Mucosa of stomach (tissue), 1 donor: ENCODE measurements at regions not wholly inside any gene's neighbourhood (a gene's known extent, or its start where the extent isn't known, plus 50 kb on each side); places are given as distances from the start of the nearest gene placed in this dataset.

Experiments
- H3K27me3 ChIP-seq: one replicate; pipeline ENCODE4 v1.7.0; 2013; ENCODE audit warnings: mild to moderate bottlenecking, low read length; ENCODE audit not compliant: control insufficient read depth, insufficient read depth
- H3K36me3 ChIP-seq: one replicate; pipeline ENCODE4 v1.7.0; 2013; ENCODE audit warnings: low read length; ENCODE audit not compliant: control insufficient read depth, insufficient read depth
- H3K4me1 ChIP-seq: one replicate; pipeline ENCODE4 v1.7.0; 2013; ENCODE audit warnings: mild to moderate bottlenecking, low read length; ENCODE audit not compliant: control insufficient read depth, insufficient read depth
- H3K4me3 ChIP-seq: one replicate; pipeline ENCODE4 v1.7.0; 2013; ENCODE audit warnings: low read length
- H3K9ac ChIP-seq: one replicate; pipeline ENCODE4 v1.7.0; 2013; ENCODE audit warnings: mild to moderate bottlenecking, low read length, moderate library complexity
- H3K9me3 ChIP-seq: one replicate; pipeline ENCODE4 v1.7.0; 2013; ENCODE audit warnings: mild to moderate bottlenecking, low read length, moderate library complexity; ENCODE audit not compliant: control insufficient read depth
- donor health status: Pancreatic carcinoma.

DNA sequence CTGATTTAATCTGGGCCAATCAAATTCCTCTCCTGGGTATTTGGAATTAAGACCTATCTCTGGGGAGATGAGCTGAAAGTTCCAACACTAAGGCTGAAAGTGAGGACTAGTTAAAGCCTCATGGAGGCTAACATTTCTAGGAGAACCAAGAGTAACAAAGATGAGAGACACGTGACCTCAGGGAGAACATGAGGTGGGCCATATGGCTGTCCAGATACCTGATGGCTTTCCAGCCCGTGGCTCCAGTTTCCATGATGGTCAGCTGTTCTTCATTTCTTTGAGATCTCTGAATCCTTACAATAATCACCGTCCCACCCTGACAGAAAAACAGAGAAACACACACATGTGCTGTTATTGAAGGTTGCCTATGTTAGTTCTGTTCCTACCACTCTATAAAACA, 66.1 kb downstream of the LEPR start:
- Histone ChIP-seq H3K9me3 (no peaks in the 10 kb centered on the region), H3K36me3 (no peaks in the 10 kb centered on the region), H3K4me1 (no peaks in the 10 kb centered on the region), H3K9ac (no peak overlapping the region), H3K4me3 (no peak overlapping the region), H3K27me3 (no peaks in the 10 kb centered on the region)

DNA sequence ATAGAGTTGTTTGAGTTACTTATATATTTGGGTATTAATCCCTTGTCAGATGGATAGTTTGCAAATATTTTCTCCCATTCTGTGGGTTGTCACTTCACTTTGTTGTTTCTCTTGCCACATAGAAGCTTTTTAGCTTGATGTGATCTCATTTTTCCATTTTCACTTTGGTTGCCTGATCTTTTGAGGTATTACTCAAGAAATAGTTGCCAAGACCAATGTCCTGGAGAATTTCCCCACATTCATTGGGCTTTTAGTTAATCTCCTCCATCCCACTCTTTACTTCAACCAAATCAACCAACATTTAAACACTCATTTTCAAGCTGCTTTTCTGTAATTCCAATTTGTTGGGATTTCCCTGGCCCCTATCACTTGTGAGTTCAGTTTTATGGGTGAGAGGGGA, 69.0 kb downstream of the LEPR start:
- no peak overlapping the region for H3K4me3 ChIP-seq
- H3K9ac ChIP-seq = no peak overlapping the region
- peaks cover 6% of the 10 kb centered on the region for H3K4me1 ChIP-seq
- H3K9me3 ChIP-seq = no peaks in the 10 kb centered on the region
- H3K36me3 ChIP-seq = no peaks in the 10 kb centered on the region
- no peaks in the 10 kb centered on the region for H3K27me3 ChIP-seq

GRCh38 chr1:65490231-65491009, 70.0 kb downstream of the LEPR start:
- H3K9me3 ChIP-seq = no peaks in the 10 kb centered on the region
- H3K4me3 ChIP-seq = no peak overlapping the region
- no peak overlapping the region for H3K9ac ChIP-seq

GRCh38 chr1:65491472-65491871, 71.0 kb downstream of the LEPR start:
- Histone ChIP-seq H3K36me3 (no peaks in the 10 kb centered on the region), H3K4me1 (peaks cover 6% of the 10 kb centered on the region)

More at GRCh38 chr1:65490231-65491009, 70.0 kb downstream of the LEPR start:
- peaks cover 6% of the 10 kb centered on the region for H3K4me1 ChIP-seq
- no peaks in the 10 kb centered on the region for H3K27me3 ChIP-seq
- no peaks in the 10 kb centered on the region for H3K36me3 ChIP-seq

GRCh38 chr1:65493802-65494201, 73.3 kb downstream of the LEPR start:
- Histone ChIP-seq H3K4me1 (peaks cover 6% of the 10 kb centered on the region), H3K36me3 (no peaks in the 10 kb centered on the region), H3K9me3 (no peaks in the 10 kb centered on the region), H3K9ac (no peak overlapping the region), H3K4me3 (no peak overlapping the region), H3K27me3 (no peaks in the 10 kb centered on the region)

More at GRCh38 chr1:65491472-65491871, 71.0 kb downstream of the LEPR start:
- Histone ChIP-seq H3K9ac (no peak overlapping the region), H3K4me3 (no peak overlapping the region), H3K9me3 (no peaks in the 10 kb centered on the region), H3K27me3 (no peaks in the 10 kb centered on the region)

DNA sequence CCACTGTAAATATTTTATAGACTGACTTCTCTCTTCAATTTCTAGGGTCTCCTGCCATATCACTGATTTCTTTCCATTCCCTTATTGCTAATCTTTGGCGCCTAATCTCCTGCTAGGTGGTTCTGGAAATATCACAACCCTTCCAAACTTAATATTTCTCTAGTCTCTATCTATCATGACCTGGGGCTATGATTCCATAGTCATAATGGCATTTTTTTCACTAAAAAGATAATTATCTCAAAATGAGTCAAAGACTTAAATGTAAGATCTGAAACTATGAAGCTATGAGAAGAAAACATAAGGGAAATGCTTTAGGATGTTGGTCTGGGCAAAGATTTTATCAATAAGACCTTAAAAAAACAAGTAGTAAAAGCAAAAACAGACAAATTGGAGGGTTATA, 74.2 kb downstream of the LEPR start:
- Histone ChIP-seq H3K4me3 (no peak overlapping the region), H3K9ac (no peak overlapping the region), H3K36me3 (no peaks in the 10 kb centered on the region), H3K27me3 (no peaks in the 10 kb centered on the region), H3K4me1 (peaks cover 6% of the 10 kb centered on the region), H3K9me3 (no peaks in the 10 kb centered on the region)

DNA sequence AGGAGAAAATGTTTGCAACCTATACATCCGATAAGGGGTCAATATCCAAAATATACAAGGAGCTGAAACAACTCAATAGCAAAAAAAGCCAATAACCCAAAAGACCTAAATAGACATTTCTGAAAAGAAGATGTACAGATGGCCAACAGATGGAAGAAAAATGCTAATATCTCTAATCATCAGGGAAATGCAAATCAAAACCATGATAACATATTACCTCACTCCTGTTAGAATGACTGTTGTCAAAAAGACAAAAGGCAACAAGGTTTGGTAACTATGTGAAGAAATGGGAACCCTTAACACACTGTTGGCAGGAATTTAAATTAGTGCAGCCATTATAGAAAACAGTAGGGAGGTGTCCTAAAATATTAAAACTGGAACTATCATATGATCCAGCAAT, 74.7 kb downstream of the LEPR start:
- Histone ChIP-seq H3K27me3 (no peaks in the 10 kb centered on the region), H3K9ac (no peak overlapping the region), H3K4me3 (no peak overlapping the region), H3K4me1 (peaks cover 6% of the 10 kb centered on the region), H3K36me3 (no peaks in the 10 kb centered on the region), H3K9me3 (no peaks in the 10 kb centered on the region)

GRCh38 chr1:65497256-65497830, 76.9 kb downstream of the LEPR start:
- Histone ChIP-seq H3K27me3 (no peaks in the 10 kb centered on the region), H3K9me3 (no peaks in the 10 kb centered on the region), H3K36me3 (no peaks in the 10 kb centered on the region), H3K4me3 (no peak overlapping the region), H3K4me1 (peaks cover 6% of the 10 kb centered on the region), H3K9ac (no peak overlapping the region)

DNA sequence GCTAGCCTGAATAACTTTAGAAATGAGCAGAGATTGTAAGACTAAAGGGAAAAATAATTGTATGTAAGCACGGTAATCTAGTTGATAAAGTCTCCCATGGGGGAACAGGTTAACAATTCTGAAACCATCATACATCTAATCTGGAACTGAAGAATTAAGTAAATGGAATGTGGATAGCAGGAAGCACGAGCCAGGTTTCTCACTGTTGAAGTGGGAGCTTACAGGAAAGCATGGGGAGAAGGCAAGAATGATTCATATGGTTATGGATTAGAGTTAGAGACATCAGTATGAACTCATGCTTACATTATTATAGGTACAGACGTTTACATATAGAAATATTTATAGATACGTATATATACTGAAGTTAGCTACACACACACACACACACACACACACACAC, 83.0 kb downstream of the LEPR start:
- H3K4me1 ChIP-seq = no peaks in the 10 kb centered on the region
- no peak overlapping the region for H3K4me3 ChIP-seq
- H3K9ac ChIP-seq = no peak overlapping the region
- H3K27me3 ChIP-seq = no peaks in the 10 kb centered on the region
- H3K9me3 ChIP-seq = no peaks in the 10 kb centered on the region
- no peaks in the 10 kb centered on the region for H3K36me3 ChIP-seq

DNA sequence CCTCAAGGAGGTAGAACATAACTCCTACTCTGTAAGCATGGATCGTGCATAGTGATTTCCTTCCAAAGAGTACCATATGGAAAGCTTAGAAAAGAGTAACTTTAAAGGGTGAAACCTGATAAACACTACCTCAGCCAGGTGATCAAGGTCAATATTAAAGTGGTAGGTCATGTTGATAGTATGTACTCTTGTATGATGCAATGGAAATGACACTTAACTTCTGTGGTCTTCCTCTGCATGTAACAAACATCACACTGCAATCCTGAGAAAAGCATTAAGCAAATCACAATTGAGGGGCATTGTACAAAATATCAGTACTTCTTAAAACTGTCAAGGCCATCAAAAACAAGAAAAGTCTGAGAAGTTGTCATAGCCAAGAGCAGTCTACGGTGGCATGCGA, 83.8 kb downstream of the LEPR start:
- Histone ChIP-seq H3K27me3 (no peaks in the 10 kb centered on the region), H3K9ac (no peak overlapping the region), H3K4me1 (no peaks in the 10 kb centered on the region), H3K9me3 (no peaks in the 10 kb centered on the region), H3K4me3 (no peak overlapping the region), H3K36me3 (no peaks in the 10 kb centered on the region)

DNA sequence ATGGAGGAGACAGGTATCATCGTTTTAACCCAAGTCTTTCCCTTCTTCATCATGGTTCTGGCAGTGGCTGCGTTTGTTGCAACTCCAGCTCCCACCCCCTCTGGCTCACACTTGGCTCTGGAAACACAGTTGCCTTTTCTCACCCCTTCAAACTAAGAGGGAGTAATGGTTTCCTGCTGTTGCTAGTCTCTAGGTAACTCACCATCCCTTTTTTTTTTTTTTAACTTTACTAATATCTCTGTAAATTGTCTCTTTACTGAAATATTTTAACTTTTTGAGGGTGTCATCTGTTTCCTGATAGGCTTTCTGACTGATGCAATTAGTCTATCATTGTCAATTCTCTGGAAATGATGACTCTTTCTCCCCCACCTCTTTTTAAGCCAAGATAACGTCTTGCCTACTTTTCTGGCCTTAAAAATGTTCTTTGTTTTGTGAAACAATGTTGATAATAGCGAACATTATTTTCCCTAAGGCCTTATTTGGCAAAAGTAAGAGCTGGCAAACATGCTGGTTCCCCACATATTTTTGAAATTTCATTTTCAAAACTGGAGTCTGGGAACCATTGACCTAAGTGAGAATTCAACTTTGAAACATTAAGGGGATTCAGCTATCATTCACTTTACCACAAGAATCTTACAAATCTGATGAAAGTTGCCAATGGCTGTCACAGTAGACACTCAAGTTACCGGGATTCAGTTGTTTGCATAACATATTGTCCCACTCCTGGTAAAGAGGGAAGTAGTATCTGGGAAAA, 85.3 kb downstream of the LEPR start:
- Histone ChIP-seq H3K9ac (no peak overlapping the region), H3K4me1 (no peaks in the 10 kb centered on the region), H3K36me3 (no peaks in the 10 kb centered on the region), H3K9me3 (no peaks in the 10 kb centered on the region), H3K27me3 (no peaks in the 10 kb centered on the region), H3K4me3 (no peak overlapping the region)

GRCh38 chr1:65508051-65508450, 87.6 kb downstream of the LEPR start:
- Histone ChIP-seq H3K4me3 (no peak overlapping the region), H3K27me3 (no peaks in the 10 kb centered on the region), H3K9me3 (no peaks in the 10 kb centered on the region), H3K4me1 (no peaks in the 10 kb centered on the region), H3K9ac (no peak overlapping the region), H3K36me3 (no peaks in the 10 kb centered on the region)
